ENCODE measurements at regions not wholly inside any gene's neighbourhood (a gene's known extent, or its start where the extent isn't known, plus 50 kb on each side); places are given as distances from the start of the nearest gene placed in this dataset.

- no peaks in the 10 kb centered on the region for H3K36me3 ChIP-seq
- H3K27me3 ChIP-seq: peaks cover 0 to 11% (median 0%) of the 10 kb centered on the region in 9 donors
- DNase-seq (no peak), ATAC-seq (no peak)
- H3K4me1 ChIP-seq: no peaks in the 10 kb centered on the region
- H3K27ac ChIP-seq: no peak overlapping the region
- WGBS, 4 donors: 90 to 92% (median 91%) methylated on average over 15 of the region's 15 CpGs
- intact Hi-C loops (cut with DNase I): no loop called here
- H3K4me3 ChIP-seq: no peak overlapping the region
- no peaks in the 10 kb centered on the region for H3K9me3 ChIP-seq
- TF ChIP-seq POLR2A (IDR thresholded peaks at IDR 0.05): no peak
- TF ChIP-seq CTCF (IDR thresholded peaks at IDR 0.05): no peak
These were observed 476.9 kb downstream of the TCERG1L start for GRCh38 chr10:130834573-130834972.

GRCh38 chr10:130835068-130835467 is 476.5 kb downstream of the TCERG1L start:
- no peak overlapping the region for H3K27ac ChIP-seq
- TF ChIP-seq CTCF (IDR thresholded peaks at IDR 0.05): no peak
- no peak for TF ChIP-seq POLR2A (IDR thresholded peaks at IDR 0.05)
- H3K4me1 ChIP-seq: no peaks in the 10 kb centered on the region
- no peaks in the 10 kb centered on the region for H3K9me3 ChIP-seq
- ATAC-seq: no peak
- H3K4me3 ChIP-seq: no peak overlapping the region
- H3K27me3 ChIP-seq: peaks cover 0 to 11% (median 0%) of the 10 kb centered on the region in 9 donors
- DNase-seq: no peak
- H3K36me3 ChIP-seq: no peaks in the 10 kb centered on the region
- WGBS, 4 donors: 77 to 91% (median 85%) methylated on average over 3 to 5 of the region's 5 CpGs
- intact Hi-C loops (cut with DNase I): no loop called here

GRCh38 chr10:130836344-130836743 is 475.2 kb downstream of the TCERG1L start:
- Histone ChIP-seq H3K4me1 (no peaks in the 10 kb centered on the region), H3K27ac (no peak overlapping the region), H3K4me3 (no peak overlapping the region), H3K36me3 (no peaks in the 10 kb centered on the region), H3K9me3 (no peaks in the 10 kb centered on the region), H3K27me3 (peaks cover 0 to 11% (median 0%) of the 10 kb centered on the region in 9 donors)
- DNase-seq: no peak
- 75 to 88% (median 83%) methylated on average over 7 of the region's 7 CpGs for WGBS, 4 donors
- intact Hi-C loops (cut with DNase I): no loop called here
- no peak for TF ChIP-seq CTCF (IDR thresholded peaks at IDR 0.05)
- TF ChIP-seq POLR2A (IDR thresholded peaks at IDR 0.05): no peak
- no peak for ATAC-seq

GRCh38 chr10:130843051-130843653 is 468.4 kb downstream of the TCERG1L start:
- WGBS, 4 donors: 70 to 86% (median 83%) methylated on average over 12 of the region's 12 CpGs
- ATAC-seq: no peak
- Histone ChIP-seq H3K27me3 (peaks cover 0 to 3% (median 0%) of the 10 kb centered on the region in 9 donors), H3K4me3 (no peak overlapping the region), H3K4me1 (no peaks in the 10 kb centered on the region), H3K9me3 (no peaks in the 10 kb centered on the region), H3K27ac (no peak overlapping the region), H3K36me3 (no peaks in the 10 kb centered on the region)
- DNase-seq: no peak
- TF ChIP-seq POLR2A (IDR thresholded peaks at IDR 0.05) (no peak), CTCF (IDR thresholded peaks at IDR 0.05) (no peak)
- intact Hi-C loops (cut with DNase I): no loop called here
